Astrocyte (in vitro differentiated cells and primary cell): ENCODE measurements at regions not wholly inside any gene's neighbourhood (a gene's known extent, or its start where the extent isn't known, plus 50 kb on each side); places are given as distances from the start of the nearest gene placed in this dataset.

Experiments
- DNase-seq: peaks from one replicate; pipeline ENCODE4 v3.0.0-alpha.2; 2010; ENCODE audit warnings: low read depth
- FAIRE-seq: peaks from 2 replicates; lab custom pipeline; 2011; peaks lifted over from hg19 to GRCh38; lab: Jason Lieb, UNC
- H2AFZ ChIP-seq: 2 replicates; pipeline ENCODE4 v1.6.0; 2012; ENCODE audit warnings: low read depth, low read length, inconsistent platforms
- H3K27ac ChIP-seq: 2 replicates; pipeline ENCODE4 v1.5.1; 2011; ENCODE audit warnings: low read depth, low read length, inconsistent platforms
- H3K27me3 ChIP-seq: 2 replicates; pipeline ENCODE4 v1.6.0; 2011; ENCODE audit warnings: low read length, inconsistent platforms; ENCODE audit not compliant: insufficient read depth
- H3K36me3 ChIP-seq: 2 replicates; pipeline ENCODE4 v1.5.1; 2011; ENCODE audit warnings: low read length, inconsistent platforms; ENCODE audit not compliant: insufficient read depth
- H3K4me1 ChIP-seq: 2 replicates; pipeline ENCODE4 v1.5.1; 2011; ENCODE audit warnings: low read length, inconsistent platforms; ENCODE audit not compliant: insufficient read depth
- H3K4me2 ChIP-seq: 2 replicates; pipeline ENCODE4 v1.6.0; 2012; ENCODE audit warnings: low read length, inconsistent platforms
- H3K4me3 ChIP-seq: 2 replicates; pipeline ENCODE4 v1.5.1; 2011; ENCODE audit warnings: low read depth, mild to moderate bottlenecking, low read length, inconsistent platforms; ENCODE audit not compliant: insufficient read depth
- H3K79me2 ChIP-seq: 2 replicates; pipeline ENCODE4 v1.6.0; 2012; ENCODE audit warnings: mild to moderate bottlenecking, low read length, inconsistent platforms; ENCODE audit not compliant: insufficient read depth
- H3K9ac ChIP-seq: 2 replicates; pipeline ENCODE4 v1.6.0; 2012; ENCODE audit warnings: mild to moderate bottlenecking, low read length, inconsistent platforms
- H3K9me3 ChIP-seq: 2 replicates; pipeline ENCODE4 v1.5.1; 2012; ENCODE audit warnings: low read depth, mild to moderate bottlenecking, low read length, inconsistent platforms; ENCODE audit not compliant: insufficient read depth
- H4K20me1 ChIP-seq: 2 replicates; pipeline ENCODE4 v1.6.0; 2012; ENCODE audit warnings: low read length, inconsistent platforms; ENCODE audit not compliant: insufficient read depth
- H3K27ac Mint-ChIP-seq: one replicate; pipeline ENCODE4 v1.8.0; 2021; ENCODE audit warnings: mild to moderate bottlenecking, mixed read lengths; ENCODE audit not compliant: unreplicated experiment
- H3K27me3 Mint-ChIP-seq: one replicate; pipeline ENCODE4 v1.8.0; 2021; ENCODE audit warnings: low read depth, mixed read lengths; ENCODE audit not compliant: unreplicated experiment
- H3K36me3 Mint-ChIP-seq: one replicate; pipeline ENCODE4 v1.8.0; 2021; ENCODE audit warnings: low read depth, mixed read lengths; ENCODE audit not compliant: unreplicated experiment
- H3K4me1 Mint-ChIP-seq: one replicate; pipeline ENCODE4 v1.8.0; 2021; ENCODE audit warnings: low read depth, mixed read lengths; ENCODE audit not compliant: unreplicated experiment
- H3K4me3 Mint-ChIP-seq: one replicate; pipeline ENCODE4 v1.8.0; 2021; ENCODE audit warnings: mild to moderate bottlenecking, moderate library complexity, mixed read lengths; ENCODE audit not compliant: unreplicated experiment
- H3K9me3 Mint-ChIP-seq: one replicate; pipeline ENCODE4 v1.8.0; 2021; ENCODE audit warnings: mild to moderate bottlenecking, mixed read lengths; ENCODE audit not compliant: unreplicated experiment
- EZH2 ChIP-seq: IDR thresholded peaks from 2 replicates; pipeline ENCODE4 v1.6.1; 2012; ENCODE audit warnings: mild to moderate bottlenecking, low read length, inconsistent platforms; ENCODE audit not compliant: insufficient read depth
- TF ChIP-seq, protein P1 (sequence below): IDR thresholded peaks from 2 replicates; pipeline ENCODE4 v1.5.1; 2011; ENCODE audit warnings: low read depth, mild to moderate bottlenecking, inconsistent platforms, low read length, moderate library complexity; ENCODE audit not compliant: insufficient read depth

DNA sequence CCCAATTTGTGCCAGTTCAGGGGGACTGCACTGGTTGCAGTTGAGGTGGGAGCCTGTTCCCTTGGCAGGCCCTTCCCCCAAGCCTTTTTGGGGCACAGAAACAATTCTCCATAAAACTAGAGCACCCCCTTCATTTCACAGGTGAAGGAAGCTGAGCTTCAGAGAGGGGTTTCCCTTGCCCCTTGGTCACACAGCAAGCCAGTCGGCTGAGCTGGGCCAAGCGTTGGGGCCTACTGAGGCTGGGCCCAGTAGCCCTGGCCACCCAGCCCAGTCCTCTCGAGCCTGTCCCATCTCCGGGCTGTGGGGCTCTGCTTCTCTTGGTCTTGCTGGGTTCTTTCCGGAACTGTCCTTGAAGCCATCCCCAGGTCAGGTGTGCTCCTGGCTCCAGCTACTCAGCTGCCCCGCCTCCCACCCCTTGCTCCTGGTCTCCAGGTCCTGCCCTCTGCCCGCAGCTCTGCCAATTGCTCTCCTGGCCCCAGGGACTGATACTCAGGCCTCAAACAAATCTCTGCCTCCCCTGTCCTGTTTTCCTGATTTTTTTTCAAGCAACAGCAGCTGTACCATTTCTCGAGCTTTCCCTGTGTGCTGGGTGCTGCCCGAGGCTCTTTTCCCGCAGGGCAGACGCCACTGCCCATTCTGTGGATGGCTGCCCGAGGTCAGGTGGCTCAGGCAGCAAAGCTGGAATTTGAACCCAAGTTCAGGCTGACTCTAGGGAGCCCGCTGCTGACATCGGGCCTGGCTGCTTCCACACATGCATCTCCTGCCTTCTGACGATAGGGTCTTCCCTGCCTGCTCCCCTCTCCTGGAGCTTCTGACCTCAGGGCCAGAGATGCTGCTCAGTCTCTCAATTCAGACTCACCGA, 87.4 kb upstream of the NKD1 start:
- no peaks in the 10 kb centered on the region for H3K9me3 ChIP-seq
- Mint-ChIP-seq H3K4me3 (no peak overlapping the region), H3K36me3 (peaks cover 2% of the 10 kb centered on the region), H3K4me1 (no peaks in the 10 kb centered on the region), H3K27ac (no peak overlapping the region), H3K9me3 (no peaks in the 10 kb centered on the region), H3K27me3 (peaks cover 79% of the 10 kb centered on the region)
- FAIRE-seq (no peak), DNase-seq (no peak)
- H3K27ac ChIP-seq = no peak overlapping the region
- H3K27me3 ChIP-seq = peaks cover 21% of the 10 kb centered on the region
- TF ChIP-seq, protein P1, sequence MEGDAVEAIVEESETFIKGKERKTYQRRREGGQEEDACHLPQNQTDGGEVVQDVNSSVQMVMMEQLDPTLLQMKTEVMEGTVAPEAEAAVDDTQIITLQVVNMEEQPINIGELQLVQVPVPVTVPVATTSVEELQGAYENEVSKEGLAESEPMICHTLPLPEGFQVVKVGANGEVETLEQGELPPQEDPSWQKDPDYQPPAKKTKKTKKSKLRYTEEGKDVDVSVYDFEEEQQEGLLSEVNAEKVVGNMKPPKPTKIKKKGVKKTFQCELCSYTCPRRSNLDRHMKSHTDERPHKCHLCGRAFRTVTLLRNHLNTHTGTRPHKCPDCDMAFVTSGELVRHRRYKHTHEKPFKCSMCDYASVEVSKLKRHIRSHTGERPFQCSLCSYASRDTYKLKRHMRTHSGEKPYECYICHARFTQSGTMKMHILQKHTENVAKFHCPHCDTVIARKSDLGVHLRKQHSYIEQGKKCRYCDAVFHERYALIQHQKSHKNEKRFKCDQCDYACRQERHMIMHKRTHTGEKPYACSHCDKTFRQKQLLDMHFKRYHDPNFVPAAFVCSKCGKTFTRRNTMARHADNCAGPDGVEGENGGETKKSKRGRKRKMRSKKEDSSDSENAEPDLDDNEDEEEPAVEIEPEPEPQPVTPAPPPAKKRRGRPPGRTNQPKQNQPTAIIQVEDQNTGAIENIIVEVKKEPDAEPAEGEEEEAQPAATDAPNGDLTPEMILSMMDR = no peak
- no peak for TF ChIP-seq EZH2
- no peaks in the 10 kb centered on the region for H3K36me3 ChIP-seq
- H2AFZ ChIP-seq = no peak overlapping the region
- H4K20me1 ChIP-seq = no peaks in the 10 kb centered on the region
- H3K79me2 ChIP-seq = no peaks in the 10 kb centered on the region
- no peak overlapping the region for H3K9ac ChIP-seq
- no peaks in the 10 kb centered on the region for H3K4me1 ChIP-seq
- H3K4me2 ChIP-seq = no peak overlapping the region
- no peak overlapping the region for H3K4me3 ChIP-seq

DNA sequence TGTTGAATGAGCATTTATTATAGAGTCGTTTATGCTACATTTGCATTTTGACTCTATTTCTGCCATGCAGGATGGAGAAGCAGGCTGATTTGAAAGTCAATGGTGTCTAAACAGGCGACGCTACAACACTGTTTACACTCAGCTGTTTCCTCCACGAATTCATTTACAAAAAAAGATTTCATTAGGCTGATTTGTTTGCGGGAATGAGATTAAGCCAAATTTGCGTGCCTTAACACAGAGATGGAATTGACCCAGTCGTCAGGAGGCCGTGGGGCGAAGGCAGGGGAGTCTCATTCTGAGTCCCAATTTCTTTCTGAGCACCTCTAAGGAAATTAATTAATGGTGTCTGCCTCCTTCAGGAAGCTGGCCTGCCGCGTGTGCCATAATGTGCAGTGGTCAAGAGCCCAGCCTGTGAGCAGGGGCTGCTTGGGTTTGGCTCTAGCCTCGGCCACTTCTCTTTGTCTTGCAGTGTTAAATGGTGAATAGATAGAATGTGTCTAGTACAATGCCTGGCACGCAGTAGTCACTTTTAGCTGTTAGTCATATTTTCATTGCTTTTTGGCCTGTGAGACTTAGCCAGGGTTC, 88.6 kb upstream of the NKD1 start:
- Histone ChIP-seq H2AFZ (no peak overlapping the region), H3K9ac (no peak overlapping the region), H3K4me2 (no peak overlapping the region), H3K36me3 (no peaks in the 10 kb centered on the region), H4K20me1 (no peaks in the 10 kb centered on the region), H3K27me3 (peaks cover 21% of the 10 kb centered on the region), H3K79me2 (no peaks in the 10 kb centered on the region), H3K27ac (no peak overlapping the region), H3K9me3 (no peaks in the 10 kb centered on the region), H3K4me3 (no peak overlapping the region), H3K4me1 (no peaks in the 10 kb centered on the region)
- no peak for DNase-seq
- Mint-ChIP-seq H3K9me3 (no peaks in the 10 kb centered on the region), H3K27ac (no peak overlapping the region), H3K27me3 (peaks cover 76% of the 10 kb centered on the region), H3K4me1 (no peaks in the 10 kb centered on the region), H3K36me3 (peaks cover 2% of the 10 kb centered on the region), H3K4me3 (no peak overlapping the region)
- no peak for FAIRE-seq
- TF ChIP-seq, protein P1 = no peak
- no peak for TF ChIP-seq EZH2
